Thyroid gland (tissue), 4 donors: ENCODE measurements at regions not wholly inside any gene's neighbourhood (a gene's known extent, or its start where the extent isn't known, plus 50 kb on each side); places are given as distances from the start of the nearest gene placed in this dataset.

ENCODE experiments used
- DNase-seq, 2 donors: peaks; one replicate each; pipeline ENCODE4 v3.0.0-alpha.2; 2019
- H3K27ac ChIP-seq, 3 donors: fragments of 200-600 bp; sonication (generic); 1 replicate in 2 of 3; 2 replicates in 1 of 3; pipeline ENCODE4 v1.5.1; 2016 to 2019; ENCODE audit warnings: mild to moderate bottlenecking in 1 of 3, moderate library complexity in 1 of 3
- H3K27me3 ChIP-seq: fragments of 200-600 bp; sonication (generic); one replicate; pipeline ENCODE4 v1.5.1; 2019
- H3K36me3 ChIP-seq, 2 donors: fragments of 200-600 bp; sonication (generic); one replicate each; pipeline ENCODE4 v1.5.1; 2016 to 2019
- H3K4me1 ChIP-seq, 2 donors: fragments of 200-600 bp; sonication (generic); one replicate each; pipeline ENCODE4 v1.5.1; 2017 to 2019
- H3K4me3 ChIP-seq, 3 donors: fragments of 200-600 bp; sonication (generic); replicated peaks in 1 of 3; 1 replicate in 2 of 3; 2 replicates in 1 of 3; pipeline ENCODE4 v1.5.1; 2016; ENCODE audit warnings: mild to moderate bottlenecking in 1 of 3
- H3K9me3 ChIP-seq: fragments of 200-600 bp; sonication (generic); one replicate; pipeline ENCODE4 v1.5.1; 2017
- POLR2A ChIP-seq, 2 donors: fragments of 450-650 bp; IDR thresholded peaks; one replicate each; pipeline ENCODE4 v1.6.1; 2017; ENCODE audit warnings: antibody characterized with exemption in 2 of 2, mild to moderate bottlenecking in 2 of 2, moderate library complexity in 1 of 2
- WGBS, 2 donors: methylation state at CpG; one replicate each; pipeline ENCODE4 v1.1.5; 2017; 5-methylcytosine and 5-hydroxymethylcytosine counted together
- intact Hi-C: fragments of 100-400 bp; cut with DNase I; formaldehyde crosslinking; loops from one replicate; pipeline ENCODE4 v1.15.1; 2023
- TF ChIP-seq, protein P1 (sequence below), 6 experiments: fragments of 200-600 bp in 3 of 6; fragments of 450-650 bp in 3 of 6; sonication (generic) in 3 of 6; IDR thresholded peaks; one replicate each; pipeline ENCODE4 v1.5.1; 2016 to 2019; ENCODE audit warnings: antibody characterized with exemption in 6 of 6, mild to moderate bottlenecking in 2 of 6, inconsistent platforms in 1 of 6, moderate library complexity in 1 of 6

DNA sequence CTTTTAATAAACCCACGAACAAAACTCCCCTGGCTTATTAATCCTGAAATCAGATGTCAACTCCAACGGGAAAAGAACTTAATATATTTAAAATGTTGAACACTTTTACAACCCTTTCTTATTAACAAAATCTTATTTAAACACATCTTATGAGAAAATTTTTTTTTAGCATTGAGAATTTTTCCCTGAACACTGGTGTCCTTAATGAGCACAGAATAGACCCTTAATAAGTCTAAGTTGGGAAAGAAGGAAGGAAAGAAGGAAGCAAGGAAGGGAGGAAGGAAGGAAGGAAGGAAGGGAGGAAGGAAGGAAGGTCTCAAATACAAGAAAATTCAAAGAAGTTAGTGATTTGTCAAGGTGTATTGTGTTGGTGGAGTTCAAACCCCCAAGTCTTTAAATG is 129.2 kb upstream of the COL1A2 start:
- no peak for DNase-seq
- Histone ChIP-seq H3K4me1 (no peaks in the 10 kb centered on the region), H3K9me3 (no peaks in the 10 kb centered on the region), H3K36me3 (no peaks in the 10 kb centered on the region), H3K27me3 (no peaks in the 10 kb centered on the region), H3K27ac (no peak overlapping the region), H3K4me3 (no peak overlapping the region)
- intact Hi-C loops = no loop called here
- WGBS, 2 donors = 89 to 93% methylated on average over 2 of the region's 2 CpGs
- TF ChIP-seq POLR2A (IDR thresholded peaks at IDR 0.05) = no peak
- TF ChIP-seq, protein P1, sequence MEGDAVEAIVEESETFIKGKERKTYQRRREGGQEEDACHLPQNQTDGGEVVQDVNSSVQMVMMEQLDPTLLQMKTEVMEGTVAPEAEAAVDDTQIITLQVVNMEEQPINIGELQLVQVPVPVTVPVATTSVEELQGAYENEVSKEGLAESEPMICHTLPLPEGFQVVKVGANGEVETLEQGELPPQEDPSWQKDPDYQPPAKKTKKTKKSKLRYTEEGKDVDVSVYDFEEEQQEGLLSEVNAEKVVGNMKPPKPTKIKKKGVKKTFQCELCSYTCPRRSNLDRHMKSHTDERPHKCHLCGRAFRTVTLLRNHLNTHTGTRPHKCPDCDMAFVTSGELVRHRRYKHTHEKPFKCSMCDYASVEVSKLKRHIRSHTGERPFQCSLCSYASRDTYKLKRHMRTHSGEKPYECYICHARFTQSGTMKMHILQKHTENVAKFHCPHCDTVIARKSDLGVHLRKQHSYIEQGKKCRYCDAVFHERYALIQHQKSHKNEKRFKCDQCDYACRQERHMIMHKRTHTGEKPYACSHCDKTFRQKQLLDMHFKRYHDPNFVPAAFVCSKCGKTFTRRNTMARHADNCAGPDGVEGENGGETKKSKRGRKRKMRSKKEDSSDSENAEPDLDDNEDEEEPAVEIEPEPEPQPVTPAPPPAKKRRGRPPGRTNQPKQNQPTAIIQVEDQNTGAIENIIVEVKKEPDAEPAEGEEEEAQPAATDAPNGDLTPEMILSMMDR (IDR thresholded peaks at IDR 0.05) = no peak

DNA sequence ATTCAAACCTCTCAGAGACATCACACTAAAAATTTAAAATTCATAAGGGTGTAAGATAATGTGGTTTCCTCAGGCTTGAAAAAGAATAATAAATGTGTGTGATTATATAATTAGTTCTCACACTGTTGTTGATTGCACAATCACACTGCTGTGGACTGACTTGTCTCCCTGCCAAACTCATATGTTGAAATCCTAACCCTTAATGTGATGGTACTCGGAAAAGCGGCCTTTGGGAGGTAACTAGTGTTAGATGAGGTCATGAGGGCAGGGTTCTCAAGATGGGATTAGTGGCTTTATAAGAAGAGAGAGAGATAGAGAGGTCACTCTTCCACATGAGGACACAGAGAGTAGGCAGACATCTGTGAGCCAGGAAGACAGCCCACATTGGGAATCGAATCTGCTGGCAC is 128.5 kb upstream of the COL1A2 start:
- Histone ChIP-seq H3K4me1 (no peaks in the 10 kb centered on the region), H3K27me3 (no peaks in the 10 kb centered on the region), H3K9me3 (no peaks in the 10 kb centered on the region), H3K27ac (no peak overlapping the region), H3K4me3 (no peak overlapping the region), H3K36me3 (no peaks in the 10 kb centered on the region)
- TF ChIP-seq POLR2A (IDR thresholded peaks at IDR 0.05) = no peak
- TF ChIP-seq, protein P1 (IDR thresholded peaks at IDR 0.05) = no peak
- 29 to 47% methylated on average over 3 of the region's 3 CpGs for WGBS, 2 donors
- no peak for DNase-seq
- intact Hi-C loops = no loop called here

DNA sequence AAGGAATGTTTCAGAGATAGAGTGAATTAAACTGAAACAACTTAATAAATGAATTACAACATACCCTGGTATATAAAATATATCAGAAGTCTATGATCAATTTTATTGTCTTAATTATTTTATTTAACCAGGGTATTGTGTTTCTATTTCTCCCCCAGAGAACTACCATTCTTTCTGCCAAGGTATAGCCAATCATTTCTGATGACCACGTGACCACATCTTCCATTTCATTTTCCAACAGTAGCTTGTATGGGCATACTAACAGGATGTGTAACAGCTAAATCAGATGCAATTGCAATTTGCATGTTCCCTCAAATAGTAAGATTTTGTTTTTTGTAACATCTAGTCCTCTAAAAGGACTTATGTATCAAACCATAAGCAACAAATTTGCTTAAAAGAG is 123.9 kb upstream of the COL1A2 start:
- TF ChIP-seq POLR2A (IDR thresholded peaks at IDR 0.05) = no peak
- TF ChIP-seq, protein P1 (IDR thresholded peaks at IDR 0.05) = no peak
- H3K9me3 ChIP-seq = no peaks in the 10 kb centered on the region
- 86 to 88% methylated on average over 1 of the region's 1 CpG for WGBS, 2 donors

DNA sequence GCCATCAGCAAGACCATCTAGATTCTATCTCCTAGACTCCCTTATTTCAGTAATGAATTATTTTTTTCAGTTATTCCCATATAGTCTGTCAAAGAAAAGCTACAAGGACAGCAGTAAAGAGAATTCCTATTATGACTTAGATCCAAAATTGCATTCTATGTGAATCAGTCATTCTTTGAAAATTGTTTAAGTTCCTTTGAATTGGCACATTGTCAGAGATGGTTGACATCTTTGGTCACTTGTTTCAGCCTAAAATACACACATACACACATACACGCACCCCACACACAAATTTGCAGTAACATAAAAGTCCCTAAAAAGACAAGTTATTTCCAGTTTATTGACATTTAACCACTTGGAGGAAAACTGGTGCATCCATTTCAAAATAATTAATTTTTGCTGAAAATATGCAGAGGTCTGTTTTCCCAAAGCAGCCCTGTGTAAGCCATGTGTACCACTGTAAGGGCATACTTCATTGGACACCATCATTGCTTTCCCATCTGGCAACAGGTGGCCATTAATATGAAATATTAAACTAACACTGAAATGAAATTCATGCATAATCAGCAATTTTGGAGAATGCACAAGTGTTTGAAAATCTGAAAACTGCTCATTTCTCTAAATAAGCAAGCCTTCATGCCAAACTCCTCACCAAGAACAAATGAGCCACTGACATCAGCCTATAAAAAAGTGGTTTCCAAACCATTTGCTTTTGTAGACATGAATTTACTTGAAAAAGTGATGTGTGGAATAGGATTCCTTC is 121.7 kb upstream of the COL1A2 start:
- H3K27ac ChIP-seq = no peak overlapping the region
- WGBS, 2 donors = 94 to 97% methylated on average over 1 of the region's 1 CpG
- no peaks in the 10 kb centered on the region for H3K9me3 ChIP-seq
- no peaks in the 10 kb centered on the region for H3K27me3 ChIP-seq
- H3K4me1 ChIP-seq = no peaks in the 10 kb centered on the region
- intact Hi-C loops = no loop called here
- DNase-seq = no peak
- TF ChIP-seq, protein P1 (IDR thresholded peaks at IDR 0.05) = no peak
- TF ChIP-seq POLR2A (IDR thresholded peaks at IDR 0.05) = no peak
- no peaks in the 10 kb centered on the region for H3K36me3 ChIP-seq
- H3K4me3 ChIP-seq = no peak overlapping the region

More for the DNA sequence above, 123.9 kb upstream of the COL1A2 start:
- Histone ChIP-seq H3K4me3 (no peak overlapping the region), H3K4me1 (no peaks in the 10 kb centered on the region), H3K36me3 (no peaks in the 10 kb centered on the region), H3K27ac (no peak overlapping the region), H3K27me3 (no peaks in the 10 kb centered on the region)
- no peak for DNase-seq
- intact Hi-C loops = no loop called here

DNA sequence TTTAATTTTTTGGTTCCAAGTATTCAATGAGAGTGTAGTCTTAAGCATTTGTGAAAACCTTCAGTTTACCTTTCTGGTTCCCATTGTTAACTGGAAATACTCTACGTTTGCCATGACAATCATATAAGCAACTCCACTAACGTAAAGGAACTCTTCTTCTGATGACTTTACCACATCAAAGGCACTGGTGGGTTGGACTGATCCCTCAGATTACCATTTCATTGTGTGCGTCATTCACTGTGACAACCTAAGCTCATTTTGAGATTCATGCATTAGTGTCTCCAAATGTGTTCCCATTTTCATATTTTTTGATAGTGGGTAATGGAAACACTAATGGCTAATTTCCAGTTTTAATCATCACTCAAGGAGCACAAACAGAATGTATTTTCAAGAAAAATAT is 119.9 kb upstream of the COL1A2 start:
- TF ChIP-seq POLR2A (IDR thresholded peaks at IDR 0.05) = no peak
- TF ChIP-seq, protein P1 (IDR thresholded peaks at IDR 0.05) = no peak
- Histone ChIP-seq H3K4me3 (no peak overlapping the region), H3K27ac (no peak overlapping the region), H3K4me1 (no peaks in the 10 kb centered on the region), H3K27me3 (no peaks in the 10 kb centered on the region), H3K36me3 (no peaks in the 10 kb centered on the region), H3K9me3 (no peaks in the 10 kb centered on the region)
- DNase-seq = no peak
- intact Hi-C loops = no loop called here
- WGBS, 2 donors = 88 to 92% methylated on average over 3 of the region's 3 CpGs
